Nucleus accumbens (tissue), 56 donors: ENCODE measurements at regions not wholly inside any gene's neighbourhood (a gene's known extent, or its start where the extent isn't known, plus 50 kb on each side); places are given as distances from the start of the nearest gene placed in this dataset.
A peak's percentile ranks its signal among the peaks of the same experiment; 100 is the strongest.

Experiments
- DNase-seq, 56 donors: peaks; one replicate each; lab custom pipeline; 2025; lab: John Stamatoyannopoulos, UW

GRCh38 chr11:26777372-26777808 is 55.5 kb upstream of the SLC5A12 start:
- DNase-seq, result no peak

GRCh38 chr11:26778000-26778757 is 56.3 kb upstream of the SLC5A12 start:
- peak in 4 of 56 donors; percentile 1 to 7 (median 4) for DNase-seq

GRCh38 chr11:26779074-26779865 is 57.4 kb upstream of the SLC5A12 start:
- DNase-seq, result no peak

- no peak for DNase-seq
Measured at GRCh38 chr11:26780376-26781085, 58.7 kb upstream of the SLC5A12 start.

GRCh38 chr11:26782220-26782965 is 60.5 kb upstream of the SLC5A12 start:
- no peak for DNase-seq

- no peak for DNase-seq
Measured at GRCh38 chr11:26783997-26784396, 62.1 kb upstream of the SLC5A12 start.

GRCh38 chr11:26790738-26791137 is 68.9 kb upstream of the SLC5A12 start:
- DNase-seq, result no peak

GRCh38 chr11:26792941-26793340 is 71.1 kb upstream of the SLC5A12 start:
- DNase-seq, result no peak

GRCh38 chr11:26793487-26793886 is 71.6 kb upstream of the SLC5A12 start:
- no peak for DNase-seq

GRCh38 chr11:26801601-26802000 is 79.7 kb upstream of the SLC5A12 start:
- DNase-seq, result no peak

- no peak for DNase-seq
Measured at GRCh38 chr11:26805001-26805400, 83.1 kb upstream of the SLC5A12 start.

GRCh38 chr11:26806219-26806618 is 84.4 kb upstream of the SLC5A12 start:
- no peak for DNase-seq

GRCh38 chr11:26820739-26821138 is 98.9 kb upstream of the SLC5A12 start:
- DNase-seq, result no peak

GRCh38 chr11:26823963-26824362 is 102.1 kb upstream of the SLC5A12 start:
- no peak for DNase-seq

GRCh38 chr11:26827567-26828081 is 105.8 kb upstream of the SLC5A12 start:
- DNase-seq, result no peak

GRCh38 chr11:26828288-26828687 is 106.4 kb upstream of the SLC5A12 start:
- DNase-seq, result no peak

GRCh38 chr11:26830218-26830617 is 108.4 kb upstream of the SLC5A12 start:
- no peak for DNase-seq

GRCh38 chr11:26830757-26831156 is 108.9 kb upstream of the SLC5A12 start:
- no peak for DNase-seq

GRCh38 chr11:26834601-26835000 is 112.7 kb upstream of the SLC5A12 start:
- DNase-seq, result no peak

- no peak for DNase-seq
Measured at GRCh38 chr11:26835611-26836010, 113.8 kb upstream of the SLC5A12 start.
